ENCODE measurements at regions not wholly inside any gene's neighbourhood (a gene's known extent, or its start where the extent isn't known, plus 50 kb on each side); places are given as distances from the start of the nearest gene placed in this dataset.
A peak's percentile ranks its signal among the peaks of the same experiment; 100 is the strongest.
"Not testable (repeated sequence)": the region's sequence is repeated elsewhere in the genome, so short reads cannot be mapped to it uniquely, and the experiment has no call there.

DNA sequence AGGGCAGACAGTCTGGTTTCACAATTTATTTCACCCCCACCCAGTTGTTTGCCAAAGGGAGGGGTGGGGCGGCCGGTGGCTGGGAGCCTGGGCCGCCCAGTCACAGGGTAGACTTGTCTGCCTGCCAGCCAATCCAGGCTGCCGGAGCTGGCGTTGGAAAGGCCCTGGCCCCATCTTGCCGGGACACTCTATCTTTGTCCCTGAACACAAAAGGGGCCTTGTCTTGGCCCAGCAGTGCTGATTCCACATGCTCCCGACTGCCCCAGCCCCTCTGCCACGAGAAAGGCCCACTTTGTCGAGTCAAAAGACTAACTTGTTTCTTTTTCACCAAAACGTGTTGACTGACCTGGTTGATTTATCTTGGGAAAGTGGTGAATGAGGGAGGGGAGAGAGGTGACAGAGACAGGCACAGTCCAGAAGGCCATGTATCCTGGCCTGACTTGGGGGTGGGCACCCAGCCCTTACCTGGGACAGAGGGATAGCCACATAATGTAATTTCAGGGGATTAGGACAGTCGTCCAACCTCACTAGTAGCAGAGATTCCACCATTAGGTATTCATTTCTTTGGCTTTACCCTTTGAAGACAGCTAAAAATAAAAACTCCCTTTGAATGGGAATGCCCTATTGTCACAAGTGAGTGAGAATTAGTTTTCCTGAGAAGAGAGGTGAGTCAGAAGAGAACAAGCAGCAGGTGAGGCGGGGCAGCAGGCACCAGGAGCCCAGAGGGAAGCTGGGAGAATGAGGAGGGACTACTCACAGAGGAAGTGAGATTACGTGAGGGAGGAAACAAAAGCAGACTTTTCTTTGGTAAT lies 67.0 kb upstream of the SIRPA start:
- in situ Hi-C loops (cut with MboI; ENCODE audit: low pct_unique_long_range_greater_than_20kb, low sequenced_read_pairs): no loop called here
- DNase-seq: no peak

DNA sequence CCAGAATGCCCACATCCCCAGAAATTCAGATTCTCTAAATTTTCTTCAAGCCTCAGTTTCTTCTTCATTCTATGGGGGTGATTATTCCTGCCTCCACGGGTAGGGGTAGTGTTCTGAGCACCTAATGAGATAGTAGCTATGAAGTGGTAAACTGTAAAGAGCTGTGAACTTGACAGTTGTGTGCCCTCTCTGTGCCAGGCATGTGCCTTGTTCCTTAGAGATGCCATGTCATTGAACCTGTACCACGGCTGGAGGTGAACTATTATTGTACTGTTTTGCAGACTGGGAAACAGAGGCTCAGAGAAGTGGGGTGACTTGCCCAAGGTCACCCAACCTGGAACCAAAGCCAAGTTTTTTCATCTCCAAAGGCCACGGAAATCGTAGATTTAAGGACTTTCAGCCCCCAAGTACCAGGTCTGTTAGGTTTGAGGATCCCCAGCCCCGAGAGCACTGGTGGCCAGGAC lies 67.7 kb upstream of the SIRPA start:
- no peak for DNase-seq
- in situ Hi-C loops (cut with MboI; ENCODE audit: low pct_unique_long_range_greater_than_20kb, low sequenced_read_pairs): no loop called here

DNA sequence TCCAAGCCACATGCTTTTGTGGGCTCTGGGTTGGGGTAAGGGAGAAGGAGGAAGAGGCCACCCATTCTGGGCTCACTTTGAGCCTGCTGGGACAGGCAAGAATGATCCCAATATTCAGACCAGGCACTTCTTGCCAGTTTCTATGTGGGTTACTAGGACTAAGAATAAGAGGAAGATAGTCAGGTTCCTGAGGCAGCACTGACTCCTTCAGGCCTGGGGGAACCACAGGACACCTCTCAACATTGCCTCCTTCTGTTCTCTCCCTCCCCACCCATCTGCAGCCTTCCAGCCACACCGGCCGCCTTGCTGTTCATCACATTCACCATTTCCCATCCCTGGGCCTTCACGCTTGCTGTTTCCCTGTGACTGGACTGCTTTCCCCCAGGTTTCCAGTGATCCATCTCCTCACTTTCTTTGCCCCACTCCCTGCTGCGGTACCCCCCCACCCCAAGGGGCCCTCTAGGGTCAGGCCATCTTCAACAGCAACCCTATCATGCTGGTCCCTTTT lies 69.2 kb upstream of the SIRPA start:
- no peak for DNase-seq
- in situ Hi-C loops (cut with MboI; ENCODE audit: low pct_unique_long_range_greater_than_20kb, low sequenced_read_pairs): no loop called here

DNA sequence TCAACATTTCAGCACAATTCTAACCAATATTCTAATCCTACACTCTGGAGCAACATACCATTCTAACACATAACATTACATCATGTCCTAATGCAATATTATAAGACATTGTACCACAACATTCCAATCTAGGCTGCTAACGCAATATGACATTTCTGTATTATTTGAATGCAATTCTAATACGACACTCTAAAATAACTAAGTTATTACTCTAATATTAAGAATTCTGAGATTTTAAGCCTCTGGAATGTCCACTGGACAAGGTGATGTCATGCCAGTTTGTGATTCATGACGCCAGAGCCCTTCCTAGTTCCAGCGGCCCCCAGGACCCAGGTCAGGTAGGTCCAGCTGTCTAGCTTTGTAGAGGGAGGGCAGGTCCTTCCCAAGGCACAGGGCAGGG lies 69.7 kb upstream of the SIRPA start:
- in situ Hi-C loops (cut with MboI; ENCODE audit: low pct_unique_long_range_greater_than_20kb, low sequenced_read_pairs): no loop called here
- DNase-seq: no peak

DNA sequence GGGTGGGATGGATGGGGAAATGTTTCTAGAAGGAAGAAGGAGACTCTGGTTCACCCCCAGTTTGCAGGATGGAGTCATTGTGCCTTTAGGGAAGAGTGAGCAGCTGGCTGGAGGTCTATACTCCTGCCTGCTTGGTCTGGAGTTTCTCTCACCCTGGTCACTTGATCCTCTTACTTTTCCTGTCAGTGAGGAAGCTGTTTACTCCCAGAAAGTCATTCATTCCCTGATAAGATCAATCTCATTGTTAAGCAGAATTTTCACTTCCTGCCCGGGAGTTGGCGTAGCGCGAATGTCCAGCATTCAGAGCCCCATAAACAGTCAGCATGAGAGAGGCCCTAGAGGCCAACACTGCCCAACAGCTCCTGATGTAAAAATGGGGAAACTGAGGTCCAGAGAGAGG lies 70.4 kb upstream of the SIRPA start:
- in situ Hi-C loops (cut with MboI; ENCODE audit: low pct_unique_long_range_greater_than_20kb, low sequenced_read_pairs): no loop called here
- no peak for DNase-seq

DNA sequence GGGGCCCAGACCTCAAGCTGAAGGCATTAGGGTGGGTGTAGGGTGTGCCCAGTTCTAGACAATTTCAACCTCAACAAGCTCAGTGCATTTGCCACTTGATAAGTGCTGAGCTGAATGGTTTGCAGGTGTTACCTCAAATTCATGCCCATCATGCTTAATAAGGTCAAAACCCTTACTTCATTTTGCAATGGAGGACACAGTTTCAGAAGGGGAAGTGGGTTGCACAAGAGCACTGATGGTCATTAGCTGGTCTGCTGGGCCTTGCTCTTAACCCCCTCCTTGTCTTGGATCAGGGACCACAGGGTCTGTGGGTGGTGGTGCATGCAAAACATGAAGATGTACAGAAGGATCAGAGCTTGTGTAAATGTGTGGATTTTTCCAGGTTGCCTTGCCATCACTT lies 71.0 kb upstream of the SIRPA start:
- in situ Hi-C loops (cut with MboI; ENCODE audit: low pct_unique_long_range_greater_than_20kb, low sequenced_read_pairs): no loop called here
- DNase-seq: no peak

DNA sequence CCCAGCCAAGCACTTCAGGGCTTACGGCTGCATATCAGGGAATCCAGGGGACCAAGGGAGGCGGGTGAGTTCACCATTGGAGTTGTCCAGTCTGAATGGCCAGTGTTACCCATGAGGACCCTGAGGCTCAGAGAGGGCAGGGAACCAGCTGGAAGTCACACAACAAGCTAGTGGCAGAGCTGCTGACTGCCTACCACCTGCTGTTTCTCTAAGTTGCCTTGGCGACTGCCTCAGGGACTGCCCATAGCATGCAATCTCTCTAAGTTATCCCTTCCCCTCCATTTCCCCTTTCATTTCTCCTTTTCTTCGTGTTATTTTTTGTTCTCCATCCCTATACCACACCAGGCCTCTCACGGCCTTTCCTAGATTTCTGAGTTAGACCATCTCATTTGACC lies 71.8 kb upstream of the SIRPA start:
- DNase-seq: no peak
- in situ Hi-C loops (cut with MboI; ENCODE audit: low pct_unique_long_range_greater_than_20kb, low sequenced_read_pairs): no loop called here

DNA sequence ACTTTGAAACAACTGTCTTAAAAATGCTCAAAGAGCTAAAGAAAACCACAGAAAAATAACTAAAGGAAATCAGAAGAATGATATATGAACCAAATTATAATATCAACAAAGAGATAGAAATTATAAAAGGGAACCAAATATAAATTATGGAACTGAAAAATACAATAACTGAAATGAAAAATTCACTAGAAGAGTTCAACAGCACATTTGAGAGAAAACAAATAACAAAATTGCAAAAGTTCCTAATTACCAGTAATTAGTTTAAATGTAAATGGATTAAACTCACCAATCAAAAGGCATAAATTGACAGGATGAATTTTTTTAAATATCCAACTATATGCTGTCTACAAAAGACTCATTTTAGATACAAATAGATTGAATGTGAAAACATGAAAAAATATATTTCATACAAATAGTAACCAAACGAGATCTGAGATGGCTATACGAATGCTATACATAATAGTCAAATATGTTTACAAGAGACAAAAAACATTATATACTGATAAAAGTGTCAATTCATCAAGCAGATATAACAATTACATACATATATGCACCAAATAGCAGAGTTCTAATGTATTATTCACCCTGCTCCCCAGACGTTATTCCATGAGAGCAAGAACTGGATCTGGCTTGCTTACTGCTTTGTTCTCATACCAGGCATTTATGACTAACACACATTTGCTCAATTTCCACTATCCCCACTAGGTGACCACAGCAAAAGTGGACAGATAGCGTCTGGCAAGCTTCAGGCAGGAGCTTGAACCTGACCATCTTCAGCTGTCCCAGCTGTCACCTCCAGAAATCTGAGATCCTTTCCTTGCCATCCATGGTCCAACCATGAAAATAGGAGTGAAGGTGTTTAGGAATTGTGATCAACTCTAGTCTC lies 72.4 kb upstream of the SIRPA start:
- no peak for DNase-seq
- in situ Hi-C loops (cut with MboI; ENCODE audit: low pct_unique_long_range_greater_than_20kb, low sequenced_read_pairs): no loop called here

DNA sequence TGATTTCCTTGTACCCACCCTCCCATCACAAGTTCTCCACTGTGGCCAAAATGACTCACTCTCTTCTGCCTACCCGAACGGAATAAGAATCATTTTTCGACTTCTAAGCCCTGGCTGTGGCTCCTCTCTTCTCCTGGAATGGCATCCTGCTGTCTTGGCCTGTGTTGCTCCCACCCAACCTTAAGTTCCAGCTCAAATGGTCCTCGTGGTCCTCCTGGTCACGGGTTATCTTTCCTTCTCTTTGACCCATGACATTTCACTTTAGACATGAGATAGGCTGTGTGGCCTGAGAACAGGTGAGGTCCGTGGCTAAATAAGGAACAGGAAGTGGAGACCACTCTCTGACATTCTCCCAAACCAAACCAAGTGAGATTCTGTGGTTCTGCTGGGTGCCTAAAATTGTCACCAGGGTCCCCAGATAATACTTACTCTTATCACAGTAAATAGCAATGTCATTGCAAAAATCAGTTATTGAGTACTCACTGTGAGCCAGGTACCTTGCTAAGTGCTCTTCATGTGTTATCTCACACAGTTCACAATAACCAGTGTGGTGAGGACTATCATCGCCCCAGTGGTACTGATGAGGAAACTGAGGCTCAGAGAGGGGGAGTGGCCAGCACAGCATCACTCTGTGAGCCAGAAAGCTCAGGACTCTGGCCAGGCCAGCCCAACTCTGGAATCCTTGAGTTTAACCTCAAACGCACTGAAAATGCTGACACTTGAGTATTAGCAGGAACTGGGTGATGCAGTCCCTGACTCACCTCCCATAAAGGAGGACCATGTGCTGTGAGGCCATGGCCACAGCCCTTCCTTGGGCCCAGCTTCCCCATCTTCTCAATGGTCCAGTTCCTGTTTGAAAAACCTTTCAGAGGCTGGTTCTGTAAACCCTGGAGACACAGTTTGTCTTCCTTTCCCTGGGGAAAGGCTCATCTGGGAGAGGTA lies 74.8 kb upstream of the SIRPA start:
- in situ Hi-C loops (cut with MboI; ENCODE audit: low pct_unique_long_range_greater_than_20kb, low sequenced_read_pairs): no loop called here

DNA sequence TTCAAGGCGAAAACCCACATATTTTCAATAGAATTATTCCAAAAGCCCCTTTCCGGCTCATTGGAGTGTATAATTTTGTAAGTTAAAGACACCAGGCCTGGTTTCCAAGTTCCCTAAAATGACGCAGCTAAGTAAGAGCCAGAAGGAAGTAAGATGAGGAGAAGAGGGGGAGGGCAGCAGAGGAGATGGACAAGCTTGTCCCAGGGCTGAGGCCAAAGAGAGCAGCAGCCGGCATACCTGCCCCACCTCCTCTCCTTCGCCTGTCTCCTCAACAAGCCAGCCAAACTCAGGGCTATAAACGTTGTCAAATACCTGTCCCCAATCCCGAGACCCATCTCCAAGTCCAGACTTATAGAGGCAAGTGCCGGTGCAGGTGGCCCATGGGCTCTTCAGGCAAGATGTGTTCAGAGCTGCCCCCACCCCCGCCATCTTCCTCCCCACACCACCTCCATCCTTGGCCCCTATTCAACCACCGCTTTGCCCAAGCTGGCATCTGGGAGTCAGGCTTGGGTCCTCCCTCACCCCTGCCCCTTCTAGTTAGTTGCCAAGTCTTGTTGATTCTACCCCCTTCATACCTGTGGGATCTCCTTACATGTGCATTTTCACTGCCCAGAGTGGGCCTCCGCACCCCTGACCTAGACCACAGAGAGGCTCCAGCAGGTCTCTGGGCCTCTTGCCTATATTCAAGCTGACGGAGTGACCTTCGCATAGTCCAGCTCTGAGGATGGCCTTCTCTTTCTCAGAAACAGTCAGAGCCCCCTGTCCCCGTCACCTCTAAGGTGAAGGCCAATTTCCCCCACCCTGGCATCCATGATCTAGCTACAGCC lies 75.7 kb upstream of the SIRPA start:
- peak; percentile 65 for DNase-seq
- in situ Hi-C loops (cut with MboI; ENCODE audit: low pct_unique_long_range_greater_than_20kb, low sequenced_read_pairs): no loop called here

More for the DNA sequence above, 74.8 kb upstream of the SIRPA start:
- DNase-seq: no peak

DNA sequence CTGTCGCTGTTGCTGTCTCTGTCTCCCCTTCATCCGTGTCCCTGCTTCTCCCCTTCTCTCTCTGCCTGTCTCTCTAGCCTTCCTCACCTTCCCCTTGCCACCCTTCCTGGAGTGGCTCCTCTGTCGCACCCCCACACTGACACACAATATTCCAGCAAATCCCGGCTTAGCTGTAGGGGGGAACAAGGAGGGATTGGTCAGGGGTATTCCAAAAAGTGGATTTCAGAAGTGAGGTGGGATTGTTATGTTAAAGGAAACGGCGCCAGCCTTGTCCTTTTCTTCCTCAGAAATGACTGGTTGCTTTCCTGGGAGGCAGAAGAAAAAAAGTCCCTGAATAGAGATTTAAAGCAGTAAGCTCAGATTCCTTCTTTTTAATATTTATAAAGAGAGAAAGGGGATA lies 76.3 kb upstream of the SIRPA start:
- no peak for DNase-seq

DNA sequence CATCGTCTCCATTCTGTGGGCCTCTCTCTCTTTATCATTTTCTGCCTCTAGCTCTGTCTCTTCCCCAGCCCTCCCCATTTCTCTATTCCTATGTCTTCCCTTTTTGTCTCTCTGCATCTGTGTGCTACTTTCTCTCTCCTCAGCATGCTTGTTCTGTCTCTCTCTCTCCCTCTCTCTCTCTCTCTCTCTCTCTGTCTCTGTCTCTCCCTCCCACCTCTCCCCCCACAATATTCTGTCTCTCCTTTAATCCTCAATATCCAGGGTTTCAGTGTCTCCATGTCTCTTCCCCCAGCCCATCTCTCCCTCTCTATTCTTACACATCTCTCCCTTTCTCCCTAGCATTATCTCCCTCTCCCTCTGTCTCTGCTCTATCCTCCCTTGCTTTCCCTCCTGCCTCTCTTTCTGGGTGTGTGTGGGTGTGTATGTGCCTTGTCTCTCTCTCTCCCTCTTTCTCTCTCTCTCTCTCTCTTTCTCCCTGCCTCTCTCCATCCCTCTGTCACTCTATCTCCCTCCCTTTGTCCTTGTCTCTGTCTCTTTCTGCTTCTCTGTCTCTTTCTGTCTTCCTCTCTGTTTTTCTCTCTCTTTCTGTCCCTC lies 76.9 kb upstream of the SIRPA start:
- in situ Hi-C loops (cut with MboI; ENCODE audit: low pct_unique_long_range_greater_than_20kb, low sequenced_read_pairs): no loop called here
- DNase-seq: no peak

More for the DNA sequence above, 76.3 kb upstream of the SIRPA start:
- in situ Hi-C loops (cut with MboI; ENCODE audit: low pct_unique_long_range_greater_than_20kb, low sequenced_read_pairs): no loop called here

DNA sequence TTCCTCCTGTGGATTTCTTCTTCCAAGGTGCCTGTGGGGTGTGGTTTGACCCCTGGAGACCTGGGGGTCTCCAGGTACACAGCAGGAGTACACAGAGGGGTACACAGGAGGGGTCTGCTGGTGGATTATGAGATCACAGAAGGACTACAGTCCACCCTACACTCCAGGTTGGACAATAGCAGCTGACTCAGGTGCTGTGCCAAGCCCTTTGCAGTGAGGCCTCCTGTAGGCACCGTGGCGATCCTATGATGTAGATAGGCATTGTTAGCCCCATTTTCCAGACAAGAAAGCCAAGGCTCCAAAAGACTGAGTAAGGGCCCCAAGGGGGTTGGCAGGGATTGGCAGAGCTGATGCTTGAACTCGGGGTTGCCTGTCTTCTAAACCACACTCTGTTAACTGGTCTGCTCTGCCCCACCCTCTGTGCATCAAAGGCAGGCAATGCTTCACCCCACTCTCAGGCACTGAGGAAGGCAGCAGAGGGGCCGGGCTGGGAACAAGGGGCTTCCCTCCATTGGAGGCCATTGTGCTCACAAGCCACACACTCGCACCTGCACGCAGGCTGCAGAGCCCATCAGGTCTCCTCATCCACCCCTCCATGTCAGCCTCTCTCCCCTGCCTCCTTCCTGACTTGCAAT lies 77.5 kb upstream of the SIRPA start:
- in situ Hi-C loops (cut with MboI; ENCODE audit: low pct_unique_long_range_greater_than_20kb, low sequenced_read_pairs): no loop called here
- no peak for DNase-seq

DNA sequence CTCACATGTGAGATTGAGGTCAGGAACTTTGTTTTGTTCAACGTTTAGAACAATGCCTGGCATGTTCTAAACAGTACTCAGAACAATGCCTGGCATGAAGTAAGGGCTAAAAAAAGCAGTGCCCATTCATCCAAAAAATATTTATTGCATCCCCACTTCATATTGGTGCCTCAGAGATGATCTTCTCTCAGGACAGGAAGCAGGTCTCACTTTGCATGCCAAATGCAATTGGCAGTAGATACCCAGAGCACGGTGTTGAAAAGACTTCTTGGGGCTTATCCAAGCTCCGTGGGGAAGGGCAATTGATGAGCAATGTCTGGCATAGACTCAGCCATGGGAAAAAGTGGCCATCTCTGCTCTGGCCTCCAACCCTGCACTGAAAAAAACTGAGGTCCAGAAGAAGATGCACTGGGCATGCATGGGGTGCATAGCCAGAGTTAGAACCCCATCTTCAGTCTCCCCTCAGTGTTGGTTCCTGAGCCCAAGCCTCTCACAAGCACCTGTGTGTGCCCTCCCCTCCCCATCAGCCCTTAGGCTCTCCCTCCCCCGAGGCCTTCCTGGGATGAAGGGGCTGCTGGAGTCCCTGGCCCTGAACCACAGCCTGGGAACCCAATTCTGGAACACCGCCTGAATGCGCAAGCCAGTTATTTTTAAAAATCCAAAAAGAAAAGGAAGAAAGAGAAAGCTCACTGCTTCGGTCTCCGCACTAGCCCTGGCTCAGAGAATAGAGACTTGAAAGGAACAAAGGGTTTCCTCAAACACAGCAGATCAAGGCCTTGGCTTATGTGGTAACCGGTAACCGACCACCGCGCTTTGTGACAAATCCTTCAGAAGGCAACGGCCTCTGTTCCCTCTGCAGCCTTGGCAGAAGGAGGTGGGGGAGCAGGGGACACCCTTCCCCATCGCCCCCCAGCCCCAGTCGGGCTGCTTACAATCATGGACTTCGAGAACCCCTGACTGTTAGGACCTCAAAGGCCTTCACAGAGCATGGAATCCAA lies 78.5 kb upstream of the SIRPA start:
- no peak for DNase-seq
- in situ Hi-C loops (cut with MboI; ENCODE audit: low pct_unique_long_range_greater_than_20kb, low sequenced_read_pairs): no loop called here

DNA sequence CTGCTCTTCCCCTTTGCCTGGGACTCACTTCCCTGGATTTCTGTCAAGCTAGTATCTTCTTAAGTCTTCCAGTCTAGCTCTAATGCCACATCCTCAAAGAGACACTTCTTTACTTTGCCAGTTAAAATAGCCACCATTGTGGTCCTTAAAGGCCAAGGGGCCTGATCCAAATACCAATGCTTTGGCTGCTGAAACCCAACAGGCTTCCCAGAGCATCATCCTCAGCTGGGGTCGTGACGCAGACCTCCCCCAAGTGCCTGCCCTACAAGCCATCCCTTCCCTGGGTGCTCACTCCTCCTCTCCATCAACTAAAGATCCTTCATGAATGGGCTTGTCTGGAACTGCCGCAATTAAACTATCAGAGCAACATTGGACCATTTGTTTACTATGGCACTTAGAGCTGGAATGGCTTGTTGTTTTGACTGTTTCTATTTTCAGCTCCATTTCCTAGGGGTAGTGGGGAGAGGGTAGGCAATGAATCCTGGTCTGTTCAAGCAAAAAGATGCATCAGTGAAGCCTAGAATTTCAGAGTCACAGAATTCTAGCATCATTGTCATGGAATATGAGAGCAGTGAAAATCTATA lies 79.6 kb upstream of the SIRPA start:
- DNase-seq: no peak
- in situ Hi-C loops (cut with MboI; ENCODE audit: low pct_unique_long_range_greater_than_20kb, low sequenced_read_pairs): no loop called here

DNA sequence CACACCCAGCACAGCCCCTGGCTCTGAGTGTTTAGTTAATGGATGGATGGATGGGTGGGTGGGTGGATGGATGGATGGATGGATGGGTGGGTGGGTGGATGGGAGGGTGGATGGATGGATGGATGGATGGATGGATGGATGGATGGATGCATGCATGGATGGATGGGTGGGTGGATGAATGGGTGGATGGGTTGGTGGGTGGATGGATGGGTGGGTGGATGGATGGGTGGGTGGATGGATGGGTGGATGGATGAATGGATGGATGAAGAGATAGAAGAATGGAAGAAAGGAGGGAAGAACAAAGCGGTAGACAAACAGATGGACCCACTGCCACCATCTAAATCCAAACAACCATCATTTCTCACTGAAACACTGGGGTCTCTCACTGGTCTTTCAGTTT lies 80.3 kb upstream of the SIRPA start:
- DNase-seq; in situ Hi-C loops (cut with MboI; ENCODE audit: low pct_unique_long_range_greater_than_20kb, low sequenced_read_pairs): not testable (repeated sequence)
